Neural crest cell (in vitro differentiated cells): ENCODE measurements at regions not wholly inside any gene's neighbourhood (a gene's known extent, or its start where the extent isn't known, plus 50 kb on each side); places are given as distances from the start of the nearest gene placed in this dataset.
"Not testable (repeated sequence)": the region's sequence is repeated elsewhere in the genome, so short reads cannot be mapped to it uniquely, and the experiment has no call there.

ENCODE experiments used
- DNase-seq: peaks from one replicate; pipeline ENCODE4 v3.0.0; 2021; ENCODE audit warnings: low read depth, mixed read lengths, low spot score
- H3K27ac Mint-ChIP-seq: one replicate; pipeline ENCODE4 v1.8.0; 2021; ENCODE audit warnings: mild to moderate bottlenecking, mixed read lengths; ENCODE audit not compliant: unreplicated experiment
- H3K27me3 Mint-ChIP-seq: 2 replicates; pipeline ENCODE4 v1.8.0; 2021; ENCODE audit warnings: low read depth, mild to moderate bottlenecking, mixed read lengths
- H3K36me3 Mint-ChIP-seq: 2 replicates; pipeline ENCODE4 v1.8.0; 2021; ENCODE audit warnings: low read depth, mild to moderate bottlenecking, mixed read lengths
- H3K4me1 Mint-ChIP-seq: 2 replicates; pipeline ENCODE4 v1.8.0; 2021; ENCODE audit warnings: mixed read lengths
- H3K4me3 Mint-ChIP-seq: one replicate; pipeline ENCODE4 v1.8.0; 2021; ENCODE audit warnings: mild to moderate bottlenecking, mixed read lengths
- H3K9me3 Mint-ChIP-seq: 2 replicates; pipeline ENCODE4 v1.8.0; 2021; ENCODE audit warnings: mixed read lengths
- CTCF ChIP-seq: fragments of 200-600 bp; sonication (generic); conservative IDR thresholded peaks from 2 replicates; pipeline ENCODE4 v1.5.0; 2021; ENCODE audit warnings: antibody characterized with exemption, mild to moderate bottlenecking

- not testable (repeated sequence) for H3K27ac Mint-ChIP-seq, H3K36me3 Mint-ChIP-seq, H3K27me3 Mint-ChIP-seq, H3K9me3 Mint-ChIP-seq, H3K4me1 Mint-ChIP-seq, H3K4me3 Mint-ChIP-seq, DNase-seq
These were observed 72.7 kb upstream of the COBL start for GRCh38 chr7:51389216-51389812.

- not testable (repeated sequence) for H3K27ac Mint-ChIP-seq, H3K9me3 Mint-ChIP-seq, H3K4me1 Mint-ChIP-seq, DNase-seq, H3K4me3 Mint-ChIP-seq, H3K36me3 Mint-ChIP-seq, H3K27me3 Mint-ChIP-seq
These were observed 71.6 kb upstream of the COBL start for GRCh38 chr7:51388241-51388640.

GRCh38 chr7:51386806-51387568 is 70.4 kb upstream of the COBL start:
- H3K4me3 Mint-ChIP-seq, H3K27ac Mint-ChIP-seq, H3K27me3 Mint-ChIP-seq, DNase-seq, H3K36me3 Mint-ChIP-seq, H3K4me1 Mint-ChIP-seq, H3K9me3 Mint-ChIP-seq: not testable (repeated sequence)

- H3K9me3 Mint-ChIP-seq, H3K27me3 Mint-ChIP-seq, H3K4me1 Mint-ChIP-seq, H3K4me3 Mint-ChIP-seq, H3K36me3 Mint-ChIP-seq, H3K27ac Mint-ChIP-seq, DNase-seq: not testable (repeated sequence)
These were observed 69.6 kb upstream of the COBL start for GRCh38 chr7:51386184-51386583.

GRCh38 chr7:51382243-51382642 is 65.6 kb upstream of the COBL start:
- not testable (repeated sequence) for DNase-seq, H3K36me3 Mint-ChIP-seq, H3K4me3 Mint-ChIP-seq, H3K27ac Mint-ChIP-seq, H3K27me3 Mint-ChIP-seq, H3K9me3 Mint-ChIP-seq, H3K4me1 Mint-ChIP-seq

- Mint-ChIP-seq H3K27me3 (no peaks in the 10 kb centered on the region), H3K9me3 (no peaks in the 10 kb centered on the region), H3K27ac (no peak overlapping the region), H3K4me3 (no peak overlapping the region), H3K4me1 (no peaks in the 10 kb centered on the region), H3K36me3 (no peaks in the 10 kb centered on the region)
- DNase-seq: no peak
- no peak for TF ChIP-seq CTCF
These were observed 59.9 kb upstream of the COBL start for GRCh38 chr7:51376420-51377092.

GRCh38 chr7:51374936-51375335 is 58.3 kb upstream of the COBL start:
- Mint-ChIP-seq H3K4me3 (no peak overlapping the region), H3K27ac (no peak overlapping the region), H3K9me3 (no peaks in the 10 kb centered on the region), H3K27me3 (no peaks in the 10 kb centered on the region), H3K36me3 (no peaks in the 10 kb centered on the region), H3K4me1 (no peaks in the 10 kb centered on the region)
- TF ChIP-seq CTCF: no peak
- no peak for DNase-seq

- H3K27me3 Mint-ChIP-seq, H3K4me3 Mint-ChIP-seq, DNase-seq, H3K27ac Mint-ChIP-seq, H3K4me1 Mint-ChIP-seq, H3K36me3 Mint-ChIP-seq, H3K9me3 Mint-ChIP-seq: not testable (repeated sequence)
- TF ChIP-seq CTCF: peak; percentile 19
These were observed 57.0 kb upstream of the COBL start for GRCh38 chr7:51373607-51374006.
